Panc1 (cell line): ENCODE measurements at regions not wholly inside any gene's neighbourhood (a gene's known extent, or its start where the extent isn't known, plus 50 kb on each side); places are given as distances from the start of the nearest gene placed in this dataset.

Experiments used
- ATAC-seq: fragments of 200-7000 bp; cut with Tn5 transposase; 2 replicates; pipeline ENCODE4 v1.9.1; 2020; ENCODE audit warnings: mild to moderate bottlenecking, moderate library complexity
- BruUV-seq: library from RNA; stranded (reverse); fragments of 400-500 nt; replicated peaks from 2 replicates; lab custom pipeline; 2021; lab: Mats Ljungman, UMichigan
- CTCF ChIA-PET: fragments of 300-600 bp; sonication (Branson Sonifier 250); formaldehyde crosslinking; loops from one replicate; lab custom pipeline; 2022; ENCODE audit warnings: antibody characterized with exemption; lab: Charles Lee
- POLR2A ChIA-PET: fragments of 300-600 bp; sonication (Branson Sonifier 250); formaldehyde crosslinking; loops from one replicate; lab custom pipeline; 2022; ENCODE audit warnings: antibody characterized with exemption; lab: Charles Lee
- DNase-seq: peaks from one replicate; pipeline ENCODE4 v3.0.0-alpha.2; 2010; ENCODE audit warnings: low read depth, low spot score
- H3K27ac ChIP-seq: 2 replicates; pipeline ENCODE4 v1.5.1; 2011; ENCODE audit warnings: mild to moderate bottlenecking, low read length, inconsistent platforms
- H3K27me3 ChIP-seq: fragments of 200-500 bp; sonication (Bioruptor generic); 2 replicates; pipeline ENCODE4 v1.6.0; 2014; ENCODE audit warnings: low read length, inconsistent platforms; ENCODE audit not compliant: control insufficient read depth, insufficient read depth
- H3K36me3 ChIP-seq: fragments of 200-500 bp; sonication (Bioruptor generic); 2 replicates; pipeline ENCODE4 v1.5.1; 2014; ENCODE audit warnings: inconsistent platforms, mild to moderate bottlenecking, low read length, moderate library complexity; ENCODE audit not compliant: control insufficient read depth, insufficient read depth
- H3K4me1 ChIP-seq: 2 replicates; pipeline ENCODE4 v1.5.1; 2011; ENCODE audit warnings: inconsistent platforms, mild to moderate bottlenecking, low read length, moderate library complexity; ENCODE audit not compliant: control insufficient read depth, insufficient read depth
- H3K4me3 ChIP-seq, 2 experiments: 2 replicates each; pipeline ENCODE4 v1.5.1; 2011 to 2012; ENCODE audit warnings: low read depth in 2 of 2, low read length in 2 of 2, mild to moderate bottlenecking in 2 of 2, inconsistent platforms in 1 of 2, moderate library complexity in 1 of 2
- H3K9me3 ChIP-seq: fragments of 200-500 bp; sonication (Bioruptor generic); 2 replicates; pipeline ENCODE4 v1.5.1; 2014; ENCODE audit warnings: low read depth, mild to moderate bottlenecking, inconsistent platforms, low read length, moderate library complexity; ENCODE audit not compliant: control insufficient read depth, insufficient read depth
- CTCF ChIP-seq: fragments of 450-650 bp; IDR thresholded peaks from 2 replicates; pipeline ENCODE4 v1.5.1; 2017; ENCODE audit warnings: mild to moderate bottlenecking
- POLR2AphosphoS5 ChIP-seq: IDR thresholded peaks from 2 replicates; pipeline ENCODE4 v1.6.1; 2012; ENCODE audit warnings: mild to moderate bottlenecking, low read depth, low read length, moderate library complexity
- REST ChIP-seq, 2 experiments: IDR thresholded peaks; 2 replicates each; pipeline ENCODE4 v1.6.1; 2011 to 2012; ENCODE audit warnings: low read depth in 2 of 2, control low read depth in 1 of 2, low read length in 1 of 2, mild to moderate bottlenecking in 1 of 2, moderate library complexity in 1 of 2; ENCODE audit not compliant: insufficient read depth in 1 of 2
- SIN3A ChIP-seq: IDR thresholded peaks from 2 replicates; pipeline ENCODE4 v1.6.1; 2012; ENCODE audit warnings: low read depth, mild to moderate bottlenecking, low read length, moderate library complexity, borderline replicate concordance; ENCODE audit not compliant: insufficient read depth
- TCF7L2 ChIP-seq: IDR thresholded peaks from 2 replicates; pipeline ENCODE4 v1.6.1; 2011; ENCODE audit warnings: mild to moderate bottlenecking, low read depth, low read length, inconsistent platforms
- in situ Hi-C: cut with HindIII; loops from 2 replicates; pipeline ENCODE4 v1.10.0; 2016; ENCODE audit warnings: low sequenced_read_pairs, low pct_unique_long_range_greater_than_20kb
- intact Hi-C: fragments of 100-400 bp; cut with micrococcal nuclease; formaldehyde crosslinking; loops from one replicate; pipeline ENCODE4 v1.10.0; 2022; ENCODE audit not compliant: unreplicated experiment

- BruUV-seq: no TSS peak
- in situ Hi-C loops (no loop called here), intact Hi-C loops (no loop called here)
- no peak overlapping the region for H3K27ac ChIP-seq
- no peaks in the 10 kb centered on the region for H3K4me1 ChIP-seq
- ATAC-seq: no peak
- POLR2A ChIA-PET: no interaction called here
- CTCF ChIA-PET: no interaction called here
- no peaks in the 10 kb centered on the region for H3K27me3 ChIP-seq
- no peak overlapping the region for H3K4me3 ChIP-seq
- H3K36me3 ChIP-seq: no peaks in the 10 kb centered on the region
- no peaks in the 10 kb centered on the region for H3K9me3 ChIP-seq
- DNase-seq: no peak
- TF ChIP-seq REST (IDR thresholded peaks at IDR 0.05; ENCODE audit: insufficient read depth in 1 of 2, low read depth in 2 of 2, low read length in 1 of 2) (no peak), POLR2AphosphoS5 (no peak), CTCF (no peak), TCF7L2 (no peak), SIN3A (no peak)
These were observed 249.4 kb downstream of the NEBL start for GRCh38 chr10:20647756-20648155.

DNA sequence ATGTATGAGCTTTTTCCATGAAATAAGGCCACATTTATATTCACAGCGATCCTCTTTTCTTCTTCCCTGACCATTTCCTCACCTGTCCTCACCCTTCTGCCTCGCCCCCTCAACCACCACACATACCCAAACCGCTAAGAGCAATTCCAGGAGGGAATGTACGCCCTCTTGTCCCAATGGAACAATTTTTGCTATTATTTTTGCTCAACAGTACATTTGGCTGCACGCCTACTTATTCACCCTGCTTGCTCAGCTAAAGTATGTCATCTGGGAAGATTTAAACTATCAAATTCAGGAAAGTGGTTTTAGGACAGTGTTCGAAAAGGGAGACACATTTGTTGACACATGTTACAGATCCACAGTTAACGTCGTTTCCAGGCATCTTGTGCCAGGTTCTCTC, 252.7 kb downstream of the NEBL start:
- Histone ChIP-seq H3K4me3 (no peak overlapping the region), H3K9me3 (no peaks in the 10 kb centered on the region), H3K36me3 (no peaks in the 10 kb centered on the region), H3K27me3 (no peaks in the 10 kb centered on the region), H3K27ac (no peak overlapping the region), H3K4me1 (no peaks in the 10 kb centered on the region)
- ATAC-seq: no peak
- CTCF ChIA-PET: no interaction called here
- in situ Hi-C loops: no loop called here
- no peak for DNase-seq
- no TSS peak for BruUV-seq
- intact Hi-C loops: no loop called here
- POLR2A ChIA-PET: no interaction called here
- TF ChIP-seq REST (IDR thresholded peaks at IDR 0.05; ENCODE audit: insufficient read depth in 1 of 2, low read depth in 2 of 2, low read length in 1 of 2) (no peak), CTCF (no peak), POLR2AphosphoS5 (no peak), SIN3A (no peak), TCF7L2 (no peak)
